Panc1 (cell line): ENCODE measurements at regions not wholly inside any gene's neighbourhood (a gene's known extent, or its start where the extent isn't known, plus 50 kb on each side); places are given as distances from the start of the nearest gene placed in this dataset.

Experiments used
- CTCF ChIP-seq: fragments of 450-650 bp; IDR thresholded peaks from 2 replicates; pipeline ENCODE4 v1.5.1; 2017; ENCODE audit warnings: mild to moderate bottlenecking
- POLR2AphosphoS5 ChIP-seq: IDR thresholded peaks from 2 replicates; pipeline ENCODE4 v1.6.1; 2012; ENCODE audit warnings: mild to moderate bottlenecking, low read depth, low read length, moderate library complexity
- REST ChIP-seq, 2 experiments: IDR thresholded peaks; 2 replicates each; pipeline ENCODE4 v1.6.1; 2011 to 2012; ENCODE audit warnings: low read depth in 2 of 2, control low read depth in 1 of 2, low read length in 1 of 2, mild to moderate bottlenecking in 1 of 2, moderate library complexity in 1 of 2; ENCODE audit not compliant: insufficient read depth in 1 of 2
- SIN3A ChIP-seq: IDR thresholded peaks from 2 replicates; pipeline ENCODE4 v1.6.1; 2012; ENCODE audit warnings: low read depth, mild to moderate bottlenecking, low read length, moderate library complexity, borderline replicate concordance; ENCODE audit not compliant: insufficient read depth
- TCF7L2 ChIP-seq: IDR thresholded peaks from 2 replicates; pipeline ENCODE4 v1.6.1; 2011; ENCODE audit warnings: mild to moderate bottlenecking, low read depth, low read length, inconsistent platforms

- TF ChIP-seq CTCF (no peak), POLR2AphosphoS5 (no peak), TCF7L2 (no peak), REST (IDR thresholded peaks at IDR 0.05; ENCODE audit: insufficient read depth in 1 of 2, low read depth in 2 of 2, low read length in 1 of 2) (no peak), SIN3A (no peak)
Measured at GRCh38 chr5:116640236-116640635, 65.6 kb upstream of the SEMA6A start.
